PC-3 (cell line): ENCODE measurements at regions not wholly inside any gene's neighbourhood (a gene's known extent, or its start where the extent isn't known, plus 50 kb on each side); places are given as distances from the start of the nearest gene placed in this dataset.
A peak's percentile ranks its signal among the peaks of the same experiment; 100 is the strongest.

Source experiments
- ATAC-seq: fragments of 200-7000 bp; cut with Tn5 transposase; 2 replicates; pipeline ENCODE4 v1.9.1; 2020; ENCODE audit warnings: mild to moderate bottlenecking, moderate library complexity
- BruUV-seq: library from RNA; stranded (reverse); fragments of 400-500 nt; replicated peaks from 2 replicates; lab custom pipeline; 2021; lab: Mats Ljungman, UMichigan
- CTCF ChIA-PET: fragments of 300-600 bp; sonication (Branson Sonifier 250); formaldehyde crosslinking; loops from one replicate; lab custom pipeline; 2022; ENCODE audit warnings: antibody characterized with exemption; lab: Charles Lee
- POLR2A ChIA-PET: fragments of 300-600 bp; sonication (Branson Sonifier 250); formaldehyde crosslinking; loops from one replicate; lab custom pipeline; 2022; ENCODE audit warnings: antibody characterized with exemption; ENCODE audit not compliant: unreplicated experiment; lab: Charles Lee
- DNase-seq: peaks from one replicate; pipeline ENCODE4 v3.0.0-alpha.2; 2015
- H2AFZ ChIP-seq: fragments of 300-600 bp; sonication (generic); 2 replicates; pipeline ENCODE4 v1.6.0; 2016; ENCODE audit warnings: antibody characterized with exemption, low read length
- H3F3A ChIP-seq: fragments of 300-600 bp; sonication (generic); one replicate; pipeline ENCODE4 v1.6.0; 2017; ENCODE audit warnings: antibody characterized with exemption, low read length, control low read depth, mild to moderate bottlenecking; ENCODE audit not compliant: unreplicated experiment
- H3K27ac ChIP-seq: fragments of 300-600 bp; sonication (generic); 2 replicates; pipeline ENCODE4 v1.5.1; 2016; ENCODE audit warnings: mild to moderate bottlenecking, low read length
- H3K27me3 ChIP-seq: fragments of 300-600 bp; sonication (generic); 2 replicates; pipeline ENCODE4 v1.6.1; 2016; ENCODE audit warnings: low read length, mixed read lengths
- H3K36me3 ChIP-seq: fragments of 300-600 bp; sonication (generic); 2 replicates; pipeline ENCODE4 v1.6.1; 2016; ENCODE audit warnings: low read depth, mixed run types, low read length, mixed read lengths
- H3K4me1 ChIP-seq: fragments of 300-600 bp; sonication (generic); 2 replicates; pipeline ENCODE4 v1.5.1; 2016; ENCODE audit warnings: low read length; ENCODE audit not compliant: insufficient read depth
- H3K4me2 ChIP-seq: fragments of 300-600 bp; sonication (generic); 2 replicates; pipeline ENCODE4 v1.6.0; 2016; ENCODE audit warnings: low read length
- H3K4me3 ChIP-seq: fragments of 300-600 bp; sonication (generic); 2 replicates; pipeline ENCODE4 v1.5.1; 2016; ENCODE audit warnings: mild to moderate bottlenecking, low read length, mixed read lengths
- H3K79me2 ChIP-seq: fragments of 300-600 bp; sonication (generic); 2 replicates; pipeline ENCODE4 v1.6.1; 2017; ENCODE audit warnings: low read length, mixed read lengths
- H3K9ac ChIP-seq: fragments of 300-600 bp; sonication (generic); 2 replicates; pipeline ENCODE4 v1.6.0; 2016; ENCODE audit warnings: mild to moderate bottlenecking, low read length
- H3K9me2 ChIP-seq: fragments of 300-600 bp; sonication (generic); replicated peaks from 2 replicates; pipeline ENCODE4 v1.6.1; 2016; ENCODE audit warnings: mixed run types, low read length, mixed read lengths
- H3K9me3 ChIP-seq: fragments of 300-600 bp; sonication (generic); 2 replicates; pipeline ENCODE4 v1.6.1; 2016; ENCODE audit warnings: low read length, mixed read lengths
- H4K20me1 ChIP-seq: fragments of 300-600 bp; sonication (generic); 2 replicates; pipeline ENCODE4 v1.6.1; 2016; ENCODE audit warnings: low read length, mixed read lengths
- EZH2 ChIP-seq: fragments of 300-600 bp; sonication (generic); IDR thresholded peaks from one replicate; pipeline ENCODE4 v1.6.1; 2017; ENCODE audit warnings: antibody characterized with exemption, mild to moderate bottlenecking, low read length; ENCODE audit not compliant: unreplicated experiment
- EZH2phosphoT487 ChIP-seq: fragments of 300-600 bp; sonication (generic); IDR thresholded peaks from 2 replicates; pipeline ENCODE4 v1.6.1; 2018; ENCODE audit warnings: mild to moderate bottlenecking, antibody characterized with exemption, low read length, borderline replicate concordance
- intact Hi-C: fragments of 100-400 bp; cut with micrococcal nuclease; formaldehyde crosslinking; loops from 2 replicates; pipeline ENCODE4 v1.9.0; 2023
- TF ChIP-seq, protein P1 (sequence below): fragments of 300-600 bp; sonication (generic); conservative IDR thresholded peaks from 2 replicates; pipeline ENCODE4 v1.5.1; 2017; ENCODE audit warnings: antibody characterized with exemption, low read depth, mild to moderate bottlenecking, low read length

DNA sequence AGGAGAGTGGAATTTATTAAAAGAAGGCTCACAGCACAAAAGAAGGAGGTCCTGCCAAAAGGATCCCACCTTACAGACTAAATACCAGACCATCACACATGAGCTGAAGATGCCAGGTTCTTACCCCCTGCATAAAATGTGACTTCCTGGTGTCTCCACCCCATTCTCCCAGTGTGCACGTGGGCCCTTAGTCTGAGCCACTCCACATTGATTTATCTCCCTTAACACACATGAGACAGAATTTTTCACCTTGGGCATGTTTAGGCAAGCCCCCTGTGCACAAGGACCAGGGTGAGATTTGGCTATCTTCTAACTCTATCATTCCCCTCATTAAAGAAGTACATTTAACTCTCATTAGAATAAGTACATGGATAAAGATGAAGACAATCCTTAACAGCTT lies 916.7 kb downstream of the PLOD2 start:
- Histone ChIP-seq H4K20me1 (no peaks in the 10 kb centered on the region), H3F3A (no peaks in the 10 kb centered on the region), H3K9ac (no peak overlapping the region), H3K4me3 (no peak overlapping the region), H3K27ac (peak overlapping the region; percentile 5; the same call in 1 of the 2 replicates), H3K36me3 (no peaks in the 10 kb centered on the region), H3K9me2 (no peaks in the 10 kb centered on the region), H3K9me3 (0 out of 2 replicates have a peak, but pooled peaks cover 6% of the 10 kb centered on the region), H2AFZ (no peak overlapping the region), H3K27me3 (no peaks in the 10 kb centered on the region), H3K79me2 (no peaks in the 10 kb centered on the region), H3K4me2 (no peak overlapping the region), H3K4me1 (no peaks in the 10 kb centered on the region)
- DNase-seq (no peak), ATAC-seq (no peak)
- ChIA-PET POLR2A (no interaction called here), CTCF (no interaction called here)
- no TSS peak for BruUV-seq
- intact Hi-C loops = no loop called here
- no peak for TF ChIP-seq EZH2
- TF ChIP-seq, protein P1, sequence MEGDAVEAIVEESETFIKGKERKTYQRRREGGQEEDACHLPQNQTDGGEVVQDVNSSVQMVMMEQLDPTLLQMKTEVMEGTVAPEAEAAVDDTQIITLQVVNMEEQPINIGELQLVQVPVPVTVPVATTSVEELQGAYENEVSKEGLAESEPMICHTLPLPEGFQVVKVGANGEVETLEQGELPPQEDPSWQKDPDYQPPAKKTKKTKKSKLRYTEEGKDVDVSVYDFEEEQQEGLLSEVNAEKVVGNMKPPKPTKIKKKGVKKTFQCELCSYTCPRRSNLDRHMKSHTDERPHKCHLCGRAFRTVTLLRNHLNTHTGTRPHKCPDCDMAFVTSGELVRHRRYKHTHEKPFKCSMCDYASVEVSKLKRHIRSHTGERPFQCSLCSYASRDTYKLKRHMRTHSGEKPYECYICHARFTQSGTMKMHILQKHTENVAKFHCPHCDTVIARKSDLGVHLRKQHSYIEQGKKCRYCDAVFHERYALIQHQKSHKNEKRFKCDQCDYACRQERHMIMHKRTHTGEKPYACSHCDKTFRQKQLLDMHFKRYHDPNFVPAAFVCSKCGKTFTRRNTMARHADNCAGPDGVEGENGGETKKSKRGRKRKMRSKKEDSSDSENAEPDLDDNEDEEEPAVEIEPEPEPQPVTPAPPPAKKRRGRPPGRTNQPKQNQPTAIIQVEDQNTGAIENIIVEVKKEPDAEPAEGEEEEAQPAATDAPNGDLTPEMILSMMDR = no peak
- no peak for TF ChIP-seq EZH2phosphoT487

DNA sequence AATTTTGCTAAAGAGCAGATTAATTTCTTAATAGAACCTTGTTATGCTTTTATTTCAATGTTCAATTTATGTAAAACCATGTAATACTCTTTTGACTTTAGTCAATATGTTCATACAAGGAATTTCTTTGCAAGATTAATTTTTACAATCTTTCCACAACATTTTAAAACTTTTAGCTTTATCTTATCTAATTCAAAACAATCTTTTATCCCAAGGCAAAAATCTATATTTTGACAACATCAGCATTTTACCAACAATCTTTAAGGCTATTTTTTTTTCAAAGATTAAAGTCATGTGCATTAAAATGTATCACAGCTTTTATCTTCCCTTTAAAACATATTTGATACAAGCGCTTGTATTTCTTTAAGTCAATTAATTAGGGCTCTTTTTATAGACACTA lies 914.7 kb downstream of the PLOD2 start:
- intact Hi-C loops = no loop called here
- Histone ChIP-seq H3F3A (no peaks in the 10 kb centered on the region), H3K9me3 (0 out of 2 replicates have a peak, but pooled peaks cover 6% of the 10 kb centered on the region), H3K36me3 (no peaks in the 10 kb centered on the region), H3K9ac (no peak overlapping the region), H3K9me2 (no peaks in the 10 kb centered on the region), H3K27me3 (no peaks in the 10 kb centered on the region), H3K4me2 (no peak overlapping the region), H3K4me3 (no peak overlapping the region), H3K27ac (no peak overlapping the region), H4K20me1 (no peaks in the 10 kb centered on the region), H2AFZ (no peak overlapping the region), H3K4me1 (no peaks in the 10 kb centered on the region), H3K79me2 (no peaks in the 10 kb centered on the region)
- no TSS peak for BruUV-seq
- CTCF ChIA-PET = no interaction called here
- DNase-seq = no peak
- no peak for ATAC-seq
- TF ChIP-seq EZH2 (no peak), EZH2phosphoT487 (no peak)
- TF ChIP-seq, protein P1 = no peak
- POLR2A ChIA-PET = no interaction called here

DNA sequence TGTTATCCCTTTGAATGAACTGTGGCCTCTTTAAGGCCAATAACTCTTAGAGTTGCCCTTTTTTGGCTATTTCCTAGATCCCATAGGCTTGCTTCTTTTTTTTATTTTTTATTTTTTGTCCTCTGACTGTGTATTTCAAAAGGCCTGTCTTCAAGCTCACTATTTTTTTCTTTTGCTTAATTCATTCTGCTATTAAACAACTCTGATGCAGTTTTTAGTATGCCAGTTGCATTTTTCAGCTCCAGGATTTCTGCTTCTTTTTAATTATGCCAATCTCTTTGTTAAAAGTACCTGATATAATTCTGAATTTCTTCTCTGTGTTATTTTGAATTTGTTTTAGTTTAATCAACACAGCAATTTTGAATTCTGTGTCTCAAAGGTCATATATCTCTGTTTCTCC lies 912.1 kb downstream of the PLOD2 start:
- Histone ChIP-seq H3K27ac (no peak overlapping the region), H3K4me1 (no peaks in the 10 kb centered on the region), H3K36me3 (no peaks in the 10 kb centered on the region), H3K27me3 (no peaks in the 10 kb centered on the region), H3F3A (no peaks in the 10 kb centered on the region), H2AFZ (no peak overlapping the region), H3K4me3 (no peak overlapping the region), H3K9me2 (no peaks in the 10 kb centered on the region), H4K20me1 (no peaks in the 10 kb centered on the region), H3K9me3 (0 out of 2 replicates have a peak, but pooled peaks cover 6% of the 10 kb centered on the region), H3K79me2 (no peaks in the 10 kb centered on the region), H3K9ac (no peak overlapping the region), H3K4me2 (no peak overlapping the region)
- intact Hi-C loops = no loop called here
- no peak for TF ChIP-seq EZH2phosphoT487
- TF ChIP-seq, protein P1 = no peak
- ATAC-seq = no peak
- no TSS peak for BruUV-seq
- POLR2A ChIA-PET = no interaction called here
- DNase-seq = no peak
- CTCF ChIA-PET = no interaction called here
